Heart left ventricle (tissue), 13 donors: ENCODE measurements at regions not wholly inside any gene's neighbourhood (a gene's known extent, or its start where the extent isn't known, plus 50 kb on each side); places are given as distances from the start of the nearest gene placed in this dataset.

Source experiments
- CTCF ChIP-seq, 12 donors: fragments of 200-600 bp; sonication (generic) in 4 of 12; IDR thresholded peaks; one replicate each; pipeline versions ENCODE4 v1.5.0 to v1.8.0; 2018 to 2022; ENCODE audit warnings: antibody characterized with exemption in 12 of 12, mild to moderate bottlenecking in 5 of 12
- POLR2A ChIP-seq, 2 donors: fragments of 450-650 bp; IDR thresholded peaks; one replicate each; pipeline ENCODE4 v1.6.1; 2017; ENCODE audit warnings: antibody characterized with exemption in 2 of 2, mild to moderate bottlenecking in 2 of 2, moderate library complexity in 2 of 2
- donor health status: ischemic (EF 13 %, LVEDD 7.1; RV severe dilation, severe dysfunction).
- donor health status: DM: no; HTN: yes; CAD: no.
- donor health status: DM: no; HTN: no; CAD: no.
- donor health status: ischemic (EF 25% LVEDD 6.9; RV normal size, moderate dysfunction).
- donor health status: ischemic (EF 25% LVEDD 5.7; RV mildly dilated, moderate dysfunction).
- donor health status: ischemic (EF 35%, LVEDD 5.7; RV mildly dilated, moderate dysfunction).
- donor health status: nonischemic (EF 11% LVEDD 7.7; RV severe dilation, severe dysfunction).
- donor health status: DM: yes; HTN: yes; CAD: no.
- donor health status: PGD.
- donor health status: ischemic (EF 29% LVEDD 5.4; RV normal size, mild dysfunction).
- donor health status: nonischemic (EF 23%, LVEDD 6.1; RV moderate dilation, normal function).

GRCh38 chr3:56971261-56971660 is 89.2 kb upstream of the SPATA12 start:
- TF ChIP-seq POLR2A (IDR thresholded peaks at IDR 0.05) = no peak
- no peak for TF ChIP-seq CTCF (IDR thresholded peaks at IDR 0.05)
